Heart left ventricle (tissue), 13 donors: ENCODE measurements at regions not wholly inside any gene's neighbourhood (a gene's known extent, or its start where the extent isn't known, plus 50 kb on each side); places are given as distances from the start of the nearest gene placed in this dataset.

Experiments used
- CTCF ChIP-seq, 12 donors: fragments of 200-600 bp; sonication (generic) in 4 of 12; IDR thresholded peaks; one replicate each; pipeline versions ENCODE4 v1.5.0 to v1.8.0; 2018 to 2022; ENCODE audit warnings: antibody characterized with exemption in 12 of 12, mild to moderate bottlenecking in 5 of 12
- POLR2A ChIP-seq, 2 donors: fragments of 450-650 bp; IDR thresholded peaks; one replicate each; pipeline ENCODE4 v1.6.1; 2017; ENCODE audit warnings: antibody characterized with exemption in 2 of 2, mild to moderate bottlenecking in 2 of 2, moderate library complexity in 2 of 2
- donor health status: ischemic (EF 13 %, LVEDD 7.1; RV severe dilation, severe dysfunction).
- donor health status: DM: no; HTN: yes; CAD: no.
- donor health status: DM: no; HTN: no; CAD: no.
- donor health status: ischemic (EF 25% LVEDD 6.9; RV normal size, moderate dysfunction).
- donor health status: ischemic (EF 25% LVEDD 5.7; RV mildly dilated, moderate dysfunction).
- donor health status: ischemic (EF 35%, LVEDD 5.7; RV mildly dilated, moderate dysfunction).
- donor health status: nonischemic (EF 11% LVEDD 7.7; RV severe dilation, severe dysfunction).
- donor health status: DM: yes; HTN: yes; CAD: no.
- donor health status: PGD.
- donor health status: ischemic (EF 29% LVEDD 5.4; RV normal size, mild dysfunction).
- donor health status: nonischemic (EF 23%, LVEDD 6.1; RV moderate dilation, normal function).

- no peak for TF ChIP-seq CTCF (IDR thresholded peaks at IDR 0.05)
- TF ChIP-seq POLR2A (IDR thresholded peaks at IDR 0.05): no peak
These were observed 471.6 kb downstream of the DNAH5 start for GRCh38 chr5:13472842-13473241.
